Dermis microvascular lymphatic vessel endothelial cell (primary cell): ENCODE measurements at regions not wholly inside any gene's neighbourhood (a gene's known extent, or its start where the extent isn't known, plus 50 kb on each side); places are given as distances from the start of the nearest gene placed in this dataset.

Experiments used
- DNase-seq, 2 donors: peaks; one replicate each; pipeline versions ENCODE4 v3.0.0 to v3.0.0-alpha.2; 2010; ENCODE audit warnings: low read depth in 2 of 2

DNA sequence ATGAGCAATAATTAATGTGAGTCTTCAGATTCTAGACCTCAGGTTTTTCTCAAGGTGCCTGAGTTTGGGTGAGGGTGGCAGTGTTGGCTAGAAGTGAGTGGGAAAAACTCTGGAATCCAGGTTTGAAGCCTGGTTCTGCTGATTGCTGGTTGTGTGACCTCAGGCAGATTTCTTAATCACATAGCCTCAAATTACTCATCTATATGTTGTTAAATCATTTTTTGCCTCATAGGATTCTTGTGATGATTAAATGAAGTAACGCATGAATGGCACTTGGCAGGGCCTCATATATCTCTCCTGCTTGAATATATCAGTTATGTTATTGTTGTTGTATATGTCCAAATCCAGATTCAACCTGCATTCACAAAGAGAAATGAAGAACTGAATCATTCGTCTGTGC, 60.5 kb downstream of the NR2F2 start:
- no peak for DNase-seq

DNA sequence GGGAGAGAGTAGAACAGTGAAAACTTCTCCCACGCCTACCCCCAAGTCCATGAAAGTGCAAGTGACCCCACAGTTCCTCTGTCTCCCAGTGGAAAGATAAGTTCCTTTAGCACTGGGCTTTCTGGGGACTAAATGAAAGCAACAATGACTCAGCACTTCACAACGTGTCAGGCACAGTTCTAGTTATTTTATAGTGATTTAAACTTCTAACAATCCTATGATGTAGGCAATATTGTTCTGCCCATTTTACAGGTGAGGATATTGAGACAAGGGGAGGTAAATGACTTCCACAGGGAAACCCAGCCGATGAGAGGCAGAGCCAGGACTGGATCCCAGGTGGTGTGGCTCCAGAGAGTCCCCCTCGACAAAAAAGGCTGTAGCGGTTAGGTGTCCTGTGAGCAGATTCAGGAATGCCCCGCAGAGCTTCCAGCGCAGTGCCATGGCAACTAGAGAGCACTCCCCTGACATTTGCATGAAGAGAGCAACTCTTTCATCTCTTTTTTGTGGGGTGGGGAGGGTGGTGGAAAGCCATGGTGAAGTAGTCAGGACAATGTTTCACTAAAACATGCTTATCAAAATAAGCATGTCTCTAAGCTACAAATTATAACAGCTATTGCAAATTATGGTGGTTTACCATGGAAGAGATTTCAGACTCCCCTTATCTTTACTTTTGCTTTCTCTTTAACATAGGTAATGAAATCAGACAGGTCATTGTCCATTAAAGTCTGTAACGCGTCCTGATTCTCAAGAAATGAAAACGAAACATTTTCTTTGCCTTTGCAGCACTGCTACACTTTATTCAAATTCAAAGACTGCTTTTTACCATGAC, 62.1 kb downstream of the NR2F2 start:
- no peak for DNase-seq

DNA sequence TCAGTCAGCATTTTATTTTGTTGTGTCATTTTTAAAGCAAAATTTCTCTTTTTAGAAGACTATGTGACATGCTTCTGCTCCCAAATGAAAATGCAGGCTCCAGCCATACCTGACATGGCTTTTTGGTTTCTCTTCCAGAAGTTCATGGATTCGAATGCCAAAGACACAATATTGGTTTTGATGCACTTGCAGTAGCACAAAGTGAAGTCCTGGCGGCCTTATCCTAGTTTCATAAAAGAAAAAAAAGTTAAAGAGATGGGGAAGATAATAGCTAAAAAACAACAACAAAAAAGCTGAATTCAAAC, 62.7 kb downstream of the NR2F2 start:
- no peak for DNase-seq

DNA sequence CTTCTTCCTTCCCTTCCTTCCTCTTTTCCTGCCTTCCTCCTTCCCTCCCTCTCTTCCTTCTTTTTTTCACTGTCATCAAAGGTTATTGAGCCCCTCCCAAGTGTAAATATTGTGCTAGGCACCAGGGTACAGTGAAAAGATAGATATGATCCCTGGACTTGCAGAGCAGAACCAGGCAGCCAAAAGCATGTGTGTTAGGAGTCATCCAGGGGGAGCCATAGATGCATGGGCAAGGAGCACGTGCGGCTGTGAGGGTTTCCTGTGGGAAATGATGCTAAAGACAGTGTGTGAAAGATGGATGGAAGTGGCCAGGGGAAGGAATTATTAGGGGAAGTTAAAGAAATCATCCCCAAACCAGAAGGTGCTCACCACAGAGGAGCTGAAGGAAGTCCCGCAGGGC, 65.2 kb downstream of the NR2F2 start:
- DNase-seq, result no peak

DNA sequence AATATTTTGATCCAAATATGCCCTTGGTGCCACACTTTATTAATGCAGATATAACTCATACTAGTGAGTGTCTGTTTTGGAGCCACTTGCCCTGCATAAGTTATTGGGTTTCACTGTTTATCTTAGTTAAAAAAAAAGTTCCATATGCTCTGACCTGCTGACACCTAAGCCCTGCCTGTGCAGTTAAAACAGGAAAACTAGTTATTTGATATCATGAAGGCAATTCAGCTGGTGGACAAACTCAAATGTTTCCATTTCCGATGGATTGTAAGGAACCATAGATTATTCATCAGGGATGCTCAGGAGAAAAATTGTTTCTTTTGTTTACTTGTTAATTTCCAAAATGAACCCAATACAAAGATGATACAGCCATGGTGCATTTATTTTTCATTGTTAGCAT, 68.3 kb downstream of the NR2F2 start:
- no peak for DNase-seq

DNA sequence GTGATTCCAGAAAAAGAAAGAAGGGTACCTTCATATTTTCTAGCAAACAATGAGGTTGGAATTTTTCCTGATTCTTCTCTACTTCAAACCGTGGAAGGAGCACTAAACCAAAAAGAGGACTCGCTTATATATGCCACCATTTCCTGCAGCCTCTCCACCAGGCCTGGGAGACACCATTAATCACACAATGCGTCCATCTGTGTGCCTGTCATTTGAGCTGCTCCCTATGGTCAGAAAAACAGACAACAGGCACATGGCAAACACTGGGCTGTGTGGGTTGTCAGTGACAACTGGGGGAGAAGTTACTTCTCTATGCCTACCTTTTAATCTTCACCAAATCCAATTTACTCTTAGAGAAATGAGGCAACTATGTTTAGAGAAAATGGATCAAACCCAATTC, 71.9 kb downstream of the NR2F2 start:
- no peak for DNase-seq

DNA sequence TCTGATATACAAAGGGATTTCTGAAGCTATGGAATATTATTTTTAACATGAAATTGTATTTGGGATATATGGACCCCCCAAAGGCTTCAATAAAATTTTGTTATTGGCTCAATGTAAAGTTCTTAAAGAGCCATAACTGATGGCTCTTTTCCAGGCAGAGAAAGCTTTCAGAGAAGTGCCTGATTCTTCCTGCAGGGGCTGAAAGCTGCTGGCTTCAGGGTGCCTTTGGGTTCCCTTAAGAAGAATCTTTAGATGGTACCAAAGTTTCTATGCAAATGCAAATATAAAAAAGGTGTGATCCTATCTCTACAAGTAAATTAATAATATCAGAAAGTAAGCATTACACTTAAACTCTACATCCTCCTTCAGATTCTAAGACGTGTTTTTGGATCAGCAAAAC, 72.6 kb downstream of the NR2F2 start:
- DNase-seq, result no peak

DNA sequence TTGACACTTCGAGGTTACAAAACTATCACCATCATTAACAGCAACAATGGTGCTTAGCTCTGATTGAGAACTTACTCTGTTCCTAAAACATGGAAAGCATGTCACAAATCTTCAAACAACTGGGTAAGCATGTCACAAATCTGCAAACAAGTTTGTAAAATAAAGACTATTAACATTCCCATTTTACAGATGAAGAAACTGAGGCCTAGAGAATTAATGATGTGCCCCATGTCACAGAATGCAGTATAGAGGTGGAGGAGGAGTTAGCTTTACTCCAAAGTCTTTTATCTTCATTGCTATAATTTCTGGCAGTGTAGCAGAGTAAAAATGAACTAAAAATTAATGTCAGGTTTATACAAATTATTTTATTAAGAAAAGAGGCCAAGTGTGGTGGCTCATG, 73.4 kb downstream of the NR2F2 start:
- no peak for DNase-seq

DNA sequence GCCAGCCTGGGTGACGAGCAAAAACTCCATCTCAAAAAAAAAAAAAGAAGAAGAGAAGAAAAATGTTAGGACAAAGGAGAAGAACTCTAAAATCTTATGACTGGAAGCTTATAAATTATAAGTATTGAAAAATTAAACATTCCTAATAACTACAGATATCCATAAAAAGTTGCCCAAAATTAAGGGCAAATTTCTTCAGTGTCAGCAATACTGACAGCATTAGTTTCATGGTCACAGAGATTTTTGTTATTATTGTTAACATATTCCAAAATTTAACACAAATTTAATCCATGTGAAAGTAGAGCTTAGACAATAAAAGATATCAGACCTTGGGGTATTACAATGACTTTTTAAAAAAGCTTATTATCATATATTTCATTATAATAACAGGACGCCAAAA, 74.1 kb downstream of the NR2F2 start:
- DNase-seq, result no peak

DNA sequence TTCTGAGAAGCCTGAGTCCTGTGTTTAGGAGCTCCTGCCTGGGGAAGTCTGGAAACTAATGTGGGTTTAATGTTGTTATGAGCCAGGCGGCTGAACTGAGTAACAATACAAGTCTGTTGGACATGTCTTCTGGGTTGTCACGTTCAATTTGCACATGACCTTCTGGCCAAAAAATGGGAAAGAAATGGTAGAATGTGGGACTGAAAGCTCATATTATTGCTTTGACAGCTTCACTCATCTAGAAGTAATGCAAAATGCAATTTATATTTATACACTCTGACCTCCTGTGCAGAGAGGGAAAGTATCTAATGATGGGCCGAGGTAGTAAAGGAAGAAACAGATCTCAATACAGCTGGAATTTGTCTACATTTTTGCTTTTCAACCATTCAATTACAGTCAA, 75.8 kb downstream of the NR2F2 start:
- DNase-seq, result no peak

DNA sequence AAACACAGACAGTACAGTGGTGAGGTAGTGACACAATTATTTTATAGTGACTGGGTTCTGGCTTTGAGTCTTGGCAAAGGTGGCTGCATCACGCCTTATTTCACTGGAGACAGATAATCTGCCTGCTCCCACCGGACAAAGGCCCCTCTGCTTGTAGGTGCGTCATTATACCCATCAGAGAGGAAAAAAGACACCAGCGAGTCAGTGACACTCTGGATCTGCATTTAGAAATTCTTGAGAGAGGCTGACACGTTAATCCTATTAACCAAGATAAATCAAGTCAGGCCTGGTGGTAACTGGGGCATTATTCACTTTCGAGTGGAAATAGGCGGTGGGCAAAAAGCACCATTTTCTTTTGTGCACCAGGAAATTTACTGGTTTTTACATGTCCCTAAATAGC, 76.2 kb downstream of the NR2F2 start:
- no peak for DNase-seq

DNA sequence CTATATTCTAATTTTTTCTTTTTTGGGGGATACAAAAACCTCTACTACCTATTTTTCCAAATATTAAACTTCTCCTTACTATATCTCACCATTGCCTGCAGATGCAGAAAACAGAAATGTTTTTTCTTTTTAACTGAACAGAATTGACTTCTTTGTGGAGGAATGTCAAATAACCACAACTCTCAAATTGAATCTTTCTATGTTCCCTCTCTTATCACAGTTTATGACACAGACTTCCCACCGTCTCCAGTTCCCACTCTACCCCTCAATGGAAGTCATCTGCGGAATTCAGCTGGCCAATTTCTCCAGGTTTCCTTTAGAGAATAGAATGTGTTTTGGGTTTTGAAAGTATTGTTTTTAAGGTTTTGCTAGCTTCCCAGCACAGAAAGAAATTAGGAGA, 77.0 kb downstream of the NR2F2 start:
- DNase-seq, result no peak

DNA sequence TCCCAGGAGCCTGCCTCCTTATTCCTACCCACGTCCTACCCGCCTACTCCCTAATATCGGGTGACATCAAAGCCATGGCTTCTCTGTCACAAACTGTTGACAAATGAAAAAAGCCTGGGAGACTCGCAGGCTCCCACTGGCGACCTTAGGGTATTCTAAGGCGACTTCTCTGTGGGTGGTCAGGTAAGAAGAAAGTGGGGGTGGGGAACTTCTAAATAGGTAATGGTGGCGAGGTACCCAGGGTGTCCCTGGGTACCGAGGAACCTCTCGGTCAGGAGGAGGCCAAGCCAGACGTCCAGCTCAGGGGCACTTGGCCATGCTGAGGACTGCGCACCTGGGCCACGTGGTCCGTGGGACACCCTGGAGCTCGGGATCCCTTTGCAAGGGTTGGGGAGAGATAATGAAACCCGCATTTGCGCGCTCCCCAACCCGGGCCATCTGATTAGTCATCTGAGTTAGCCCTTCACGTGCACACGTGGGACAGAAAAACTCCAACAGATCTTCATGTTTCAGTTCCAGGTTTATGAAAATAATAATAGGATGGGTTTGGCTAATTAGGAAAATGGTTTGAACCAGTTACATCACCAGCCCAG, 78.2 kb downstream of the NR2F2 start:
- no peak for DNase-seq

DNA sequence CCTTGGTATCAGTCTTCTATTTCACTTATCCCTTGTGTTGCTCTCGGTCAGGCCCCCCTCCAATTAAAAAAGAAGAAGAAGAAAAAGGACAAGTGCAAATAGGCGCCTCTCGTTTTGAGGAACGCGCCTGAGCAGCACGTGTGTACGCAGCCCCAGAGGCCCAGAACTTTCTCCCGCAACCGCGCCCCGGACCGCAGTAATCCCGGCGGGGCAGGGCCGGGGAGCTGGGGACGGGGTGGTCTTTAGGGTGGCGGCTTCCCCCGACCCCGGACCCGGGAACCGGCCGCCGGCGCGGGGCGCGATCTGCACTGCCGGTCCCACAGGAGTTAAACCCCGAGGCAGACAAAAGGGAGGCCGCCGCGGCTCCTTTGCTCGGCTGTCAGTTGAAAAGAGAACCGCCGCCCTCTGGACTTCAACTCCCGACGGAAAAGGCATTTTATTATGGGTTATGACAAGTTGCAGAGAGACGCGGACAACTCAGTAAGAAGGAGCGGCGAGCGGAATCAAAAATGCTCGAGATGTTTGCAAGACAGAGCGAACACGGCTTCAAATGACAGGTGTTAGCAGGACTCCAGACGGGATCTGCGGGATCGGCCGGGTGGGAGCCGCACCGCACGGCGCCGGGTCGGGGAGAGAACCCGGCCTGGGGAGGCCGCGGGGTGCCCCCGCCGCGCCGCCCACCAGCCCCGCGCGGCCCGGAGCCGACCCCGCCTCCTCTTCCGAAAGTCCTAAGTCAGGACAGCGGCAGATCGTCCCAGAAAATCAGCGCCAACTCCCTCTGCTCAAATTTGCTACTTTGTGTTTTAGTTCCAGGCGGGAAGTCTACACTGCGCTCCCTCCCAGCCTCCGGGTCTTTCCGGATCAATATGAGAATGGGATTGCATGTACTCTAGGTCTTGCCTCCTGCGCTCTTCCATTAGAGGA, 79.0 kb downstream of the NR2F2 start:
- DNase-seq, result peak in 1 of 2 donors; percentile 23

DNA sequence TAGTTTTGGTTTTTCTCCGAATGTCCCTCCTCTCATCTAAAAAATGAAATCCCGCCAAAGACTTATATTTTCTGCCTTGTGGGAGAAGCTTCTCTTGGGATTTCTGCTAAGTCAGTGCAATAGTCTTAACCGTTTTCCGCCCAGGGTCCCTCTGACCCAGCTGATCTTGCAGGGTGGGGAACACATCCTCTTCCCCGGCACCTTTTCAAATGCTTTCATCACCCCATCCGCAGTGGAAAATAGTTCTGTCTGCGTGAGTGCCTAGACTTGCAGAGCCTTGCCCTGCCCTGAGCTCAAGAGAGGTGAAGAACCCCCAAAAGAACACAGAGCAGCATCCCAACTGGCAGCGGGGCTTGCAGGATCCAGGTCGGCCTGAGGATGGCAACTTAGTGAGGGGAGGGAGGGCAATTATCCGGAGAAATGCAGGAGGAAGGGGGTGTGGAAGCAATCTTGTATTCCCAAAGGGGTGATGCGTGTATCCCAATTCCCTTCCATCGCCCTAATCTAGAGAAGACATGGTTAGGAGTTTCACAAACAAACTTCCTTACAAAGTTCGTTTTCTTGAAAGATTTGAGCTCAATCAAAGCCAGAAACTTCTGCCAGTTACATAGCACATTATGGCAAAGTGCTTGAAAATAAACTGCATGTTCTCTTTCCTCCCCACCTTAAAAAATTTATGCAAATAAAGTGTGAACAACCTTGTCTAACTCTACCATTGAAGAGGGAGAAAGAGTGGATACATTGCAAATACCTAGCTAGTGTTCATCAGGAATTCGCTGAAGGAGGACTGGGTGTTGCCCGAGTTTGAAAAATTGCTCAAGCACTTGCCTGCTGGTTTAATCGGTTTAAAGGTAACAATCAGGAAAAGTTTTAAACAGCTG, 79.9 kb downstream of the NR2F2 start:
- no peak for DNase-seq

DNA sequence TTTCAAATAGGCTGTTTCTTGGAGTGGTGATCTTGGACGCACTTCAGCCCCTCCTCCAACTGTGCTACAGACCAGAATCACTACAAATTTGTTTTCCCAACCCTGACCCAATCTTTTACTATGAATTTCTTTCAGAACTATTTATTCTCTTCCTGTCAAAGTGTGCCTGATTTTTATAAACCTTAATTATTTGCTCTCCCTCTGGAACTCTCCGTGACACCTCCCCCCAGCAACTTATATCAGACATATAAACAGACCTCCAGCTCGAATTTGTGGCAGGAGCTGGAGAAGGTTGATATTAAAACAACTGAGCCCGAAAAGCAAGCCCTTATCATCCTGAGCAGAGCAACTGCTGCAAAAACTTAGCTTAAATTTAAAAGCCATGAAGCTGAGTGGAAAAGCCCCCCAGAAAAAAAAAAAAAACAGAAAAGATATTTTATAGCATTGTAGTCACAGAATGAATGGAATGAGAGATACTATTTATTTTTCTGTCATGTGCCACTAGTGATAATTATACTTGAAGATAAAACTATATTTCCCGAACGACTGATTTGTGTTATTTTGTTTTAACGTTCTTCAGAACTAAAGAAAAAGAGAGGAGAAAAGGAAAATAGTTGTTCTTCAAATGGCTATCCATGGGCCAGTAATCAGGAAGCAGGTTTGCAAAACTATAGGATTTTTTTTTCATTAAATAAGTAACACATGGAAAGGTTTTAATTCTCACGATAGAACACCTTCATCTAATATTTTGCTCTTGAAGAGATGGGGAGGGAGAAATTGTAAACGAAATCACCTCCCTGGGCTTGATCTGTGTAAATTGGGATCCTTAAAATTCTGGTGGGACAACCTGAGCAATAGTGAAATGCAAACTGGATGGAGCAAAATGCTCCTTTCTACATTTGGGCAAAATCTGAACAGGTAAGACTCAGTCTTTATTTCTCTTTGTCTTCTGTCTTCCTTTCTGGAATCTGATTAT, 80.8 kb downstream of the NR2F2 start:
- no peak for DNase-seq

DNA sequence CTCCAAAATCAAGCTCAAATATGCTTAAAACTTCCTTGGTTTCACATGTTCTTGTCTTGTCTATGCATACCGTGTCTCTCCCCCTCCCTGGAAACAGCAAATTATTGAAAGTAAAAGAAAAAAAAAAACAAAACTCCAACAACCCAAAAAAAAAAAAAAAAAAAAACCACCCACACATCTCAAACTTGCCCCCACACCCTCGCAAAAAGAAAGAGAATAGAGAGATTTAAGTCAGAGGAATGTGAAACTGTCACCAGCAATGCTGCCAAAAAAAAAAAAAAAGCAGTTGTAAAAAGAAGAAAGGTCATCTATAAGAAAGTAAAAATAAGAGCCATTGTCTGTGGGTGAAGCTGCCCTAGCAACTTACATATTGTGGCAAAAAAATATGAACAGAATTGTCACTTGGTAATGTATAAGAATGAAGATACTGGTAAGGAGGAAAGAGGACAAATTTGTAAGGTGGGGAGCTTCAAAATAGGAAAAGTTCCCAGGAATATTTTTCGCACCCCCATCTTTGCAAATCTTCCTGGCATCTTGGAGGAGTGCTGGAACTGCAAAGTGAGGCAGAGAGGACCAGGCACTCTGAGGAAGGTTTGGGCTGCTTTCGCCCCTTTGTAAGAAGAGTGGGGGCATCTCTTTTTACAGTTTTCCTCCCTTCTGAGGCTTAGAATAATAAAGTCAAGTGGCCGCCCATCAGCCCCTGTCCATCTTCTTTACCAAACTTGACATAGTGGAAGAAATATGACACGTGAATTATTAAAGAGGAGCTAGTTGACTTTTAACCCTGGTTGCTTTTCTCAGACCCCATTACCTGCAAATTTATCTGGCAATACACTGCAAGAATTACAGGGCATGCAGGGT, 81.8 kb downstream of the NR2F2 start:
- no peak for DNase-seq

DNA sequence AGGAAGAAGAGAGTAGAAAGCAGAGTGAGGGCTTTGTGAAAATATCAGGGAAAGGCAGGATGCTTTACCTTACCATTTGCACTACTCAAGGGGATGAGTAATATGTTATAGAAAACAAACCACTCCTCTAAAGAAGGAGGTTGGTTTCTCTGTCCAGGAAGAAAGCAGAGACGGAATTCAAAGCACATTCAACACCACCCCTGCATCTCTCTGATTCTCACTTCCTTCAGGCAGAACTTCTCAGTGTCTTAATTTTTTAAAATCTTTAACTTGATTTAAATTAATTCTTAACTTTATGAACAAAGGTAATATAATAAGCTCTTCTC, 82.4 kb downstream of the NR2F2 start:
- no peak for DNase-seq

DNA sequence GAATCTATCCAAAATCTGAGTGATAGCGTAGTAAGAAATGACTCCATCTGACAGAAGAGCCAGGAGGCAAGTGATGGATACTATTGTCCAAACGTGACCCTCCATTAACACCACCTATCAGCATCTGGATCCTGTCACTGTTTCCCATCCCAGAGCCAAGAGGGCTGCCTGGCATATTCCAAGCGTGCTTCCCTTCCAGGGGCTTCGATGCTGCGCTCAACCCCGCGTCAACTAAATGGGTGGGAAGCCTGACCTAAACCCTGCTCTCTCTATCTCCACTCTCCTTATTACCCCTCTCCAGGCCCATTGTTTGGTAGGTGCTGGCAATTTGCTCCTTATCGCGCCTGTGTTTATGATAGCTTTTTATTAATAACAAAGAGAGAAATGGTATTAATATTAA, 83.2 kb downstream of the NR2F2 start:
- no peak for DNase-seq

DNA sequence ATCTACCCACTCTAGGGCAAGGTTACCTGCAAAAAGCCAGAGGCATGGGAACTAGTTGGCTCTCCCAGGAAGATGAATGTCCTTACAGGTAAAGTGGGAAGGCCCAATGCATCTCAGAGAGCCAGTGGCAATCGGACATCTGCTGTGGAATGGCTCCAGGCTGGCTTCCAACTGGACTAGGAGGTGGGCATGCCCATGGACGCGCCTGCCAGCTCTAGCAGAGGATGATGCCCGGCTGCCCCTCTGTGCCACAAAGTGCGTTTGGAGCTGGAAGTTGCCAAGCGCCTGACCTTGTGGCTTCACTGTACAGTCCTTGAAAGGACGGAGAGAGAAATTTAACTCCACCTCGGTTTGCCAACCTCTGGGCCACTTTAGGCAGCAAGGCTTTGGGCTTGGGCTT, 84.4 kb downstream of the NR2F2 start:
- DNase-seq, result no peak
